K562 (cell line): ENCODE measurements at regions not wholly inside any gene's neighbourhood (a gene's known extent, or its start where the extent isn't known, plus 50 kb on each side); places are given as distances from the start of the nearest gene placed in this dataset.

Experiments
- ATAC-seq: fragments of 200-7000 bp; cut with Tn5 transposase; 3 replicates; pipeline ENCODE4 v1.9.1; 2020; ENCODE audit warnings: moderate library complexity
- BruUV-seq: library from RNA; stranded (reverse); fragments of 400-500 nt; replicated peaks from 2 replicates; lab custom pipeline; 2021; lab: Mats Ljungman, UMichigan
- CTCF ChIA-PET: fragments of 300-600 bp; formaldehyde crosslinking; extraction: SDS; loops from one replicate; lab custom pipeline; 2021; ENCODE audit warnings: low intra/inter-chr PET ratio; lab: Yijun Ruan, JAX
- POLR2A ChIA-PET: fragments of 300-600, 350-650 bp; sonication (Branson Sonifier 250); formaldehyde crosslinking; extraction: SDS; loops from one replicate; lab custom pipeline; 2021; ENCODE audit warnings: antibody characterized with exemption, inconsistent platforms; lab: Yijun Ruan, JAX
- DNase-seq, 4 experiments: peaks; one replicate each; pipeline versions ENCODE4 v3.0.0 to v3.0.0-alpha.2; 2011 to 2018; ENCODE audit warnings: low spot score in 3 of 4, mixed read lengths in 3 of 4; ENCODE audit errors: extremely low read depth in 1 of 4
- FAIRE-seq: peaks from 2 replicates; lab custom pipeline; 2011; peaks lifted over from hg19 to GRCh38; lab: Jason Lieb, UNC
- H2AFZ ChIP-seq: 2 replicates; pipeline ENCODE4 v1.6.0; 2011; ENCODE audit warnings: low read depth, low read length, control low read depth, inconsistent platforms
- H3K27ac ChIP-seq: fragments of 200-600 bp; 3 replicates; pipeline ENCODE4 v1.8.0; 2011; ENCODE audit warnings: low read depth, mild to moderate bottlenecking, control low read depth, inconsistent platforms, low read length, moderate library complexity, mixed read lengths; ENCODE audit errors: extremely low read depth
- H3K27me3 ChIP-seq, 2 experiments: fragments of 300-600 bp in 1 of 2; 2 replicates in 1 of 2; 3 replicates in 1 of 2; pipeline versions ENCODE4 v1.6.0 to v1.8.0; 2011; ENCODE audit warnings: inconsistent platforms in 2 of 2, low read length in 2 of 2, mild to moderate bottlenecking in 1 of 2, mixed read lengths in 1 of 2, moderate library complexity in 1 of 2; ENCODE audit not compliant: control insufficient read depth in 2 of 2, insufficient read depth in 2 of 2
- H3K36me3 ChIP-seq: fragments of 300-600 bp; 3 replicates; pipeline ENCODE4 v1.8.0; 2011; ENCODE audit warnings: mild to moderate bottlenecking, low read length, inconsistent platforms; ENCODE audit not compliant: control insufficient read depth, insufficient read depth
- H3K4me1 ChIP-seq, 2 experiments: fragments of 200-600 bp in 1 of 2; replicated peaks in 1 of 2; 2 replicates in 1 of 2; 3 replicates in 1 of 2; pipeline versions ENCODE4 v1.5.1 to v1.8.0; 2011; ENCODE audit warnings: inconsistent platforms in 2 of 2, low read length in 2 of 2, mild to moderate bottlenecking in 1 of 2, mixed read lengths in 1 of 2, moderate library complexity in 1 of 2; ENCODE audit not compliant: control insufficient read depth in 2 of 2, insufficient read depth in 2 of 2
- H3K4me2 ChIP-seq: 2 replicates; pipeline ENCODE4 v1.6.1; 2011; ENCODE audit warnings: low read length, control low read depth, inconsistent platforms, mixed read lengths; ENCODE audit not compliant: insufficient read depth
- H3K4me3 ChIP-seq: fragments of 200-600 bp; sonication (generic), shearing (Covaris generic); 2 replicates; pipeline ENCODE4 v1.5.1; 2016; ENCODE audit warnings: control low read depth, inconsistent platforms
- H3K79me2 ChIP-seq: fragments of 200-600 bp; 3 replicates; pipeline ENCODE4 v1.8.0; 2011; ENCODE audit warnings: low read length, inconsistent platforms; ENCODE audit not compliant: control insufficient read depth, insufficient read depth
- H3K9ac ChIP-seq, 2 experiments: 2 replicates each; pipeline versions ENCODE4 v1.6.0 to v1.6.1; 2011; ENCODE audit warnings: low read depth in 2 of 2, low read length in 2 of 2, control low read depth in 1 of 2, inconsistent platforms in 1 of 2, mild to moderate bottlenecking in 1 of 2, mixed read lengths in 1 of 2; ENCODE audit not compliant: insufficient read depth in 1 of 2
- H3K9me1 ChIP-seq: one replicate; pipeline ENCODE4 v1.6.0; 2011; ENCODE audit warnings: inconsistent platforms, mild to moderate bottlenecking, low read length, moderate library complexity; ENCODE audit not compliant: control insufficient read depth, insufficient read depth
- H3K9me3 ChIP-seq: replicated peaks from 2 replicates; pipeline ENCODE4 v1.5.1; 2011; ENCODE audit warnings: low read depth, low read length, inconsistent platforms; ENCODE audit not compliant: control insufficient read depth, insufficient read depth
- H4K20me1 ChIP-seq: replicated peaks from 2 replicates; pipeline ENCODE4 v1.6.1; 2011; ENCODE audit warnings: low read length, inconsistent platforms, mixed read lengths; ENCODE audit not compliant: control insufficient read depth, insufficient read depth
- BMI1 ChIP-seq: fragments of 150-350 bp; IDR thresholded peaks from 2 replicates; pipeline ENCODE4 v1.6.1; 2014; ENCODE audit warnings: low read length
- CBX3 ChIP-seq, 2 experiments: IDR thresholded peaks; 1 replicate in 1 of 2; 2 replicates in 1 of 2; pipeline ENCODE4 v1.6.1; 2012; ENCODE audit warnings: inconsistent platforms in 2 of 2, low read length in 2 of 2, borderline replicate concordance in 1 of 2, control low read depth in 1 of 2
- CSDE1 ChIP-seq, 2 experiments: fragments of 450-650 bp; IDR thresholded peaks; 2 replicates each; pipeline ENCODE4 v1.6.1; 2016; ENCODE audit warnings: mild to moderate bottlenecking in 1 of 2
- FOS ChIP-seq: IDR thresholded peaks from 3 replicates; pipeline ENCODE4 v1.6.1; 2011; ENCODE audit not compliant: insufficient read length; ENCODE audit errors: extremely low read depth
- GABPA ChIP-seq: fragments of 200-800 bp; sonication (Bioruptor generic); conservative IDR thresholded peaks from 2 replicates; pipeline ENCODE4 v1.6.1; 2016; ENCODE audit warnings: low read depth, missing genetic modification characterization, missing compliant biosample characterization
- HMGN3 ChIP-seq: IDR thresholded peaks from 2 replicates; pipeline ENCODE4 v1.6.1; 2011; ENCODE audit warnings: borderline replicate concordance, low read depth, mild to moderate bottlenecking, mixed read lengths, low read length; ENCODE audit not compliant: insufficient read length; ENCODE audit errors: extremely low read depth
- PHTF2 ChIP-seq: fragments of 250-450 bp; sonication (Bioruptor Pico); IDR thresholded peaks from 2 replicates; pipeline ENCODE4 v1.5.0; 2021; ENCODE audit warnings: mild to moderate bottlenecking
- ZNF764 ChIP-seq: fragments of 250-450 bp; sonication (Bioruptor Pico); IDR thresholded peaks from 2 replicates; pipeline ENCODE4 v1.4.0; 2020; ENCODE audit warnings: low read depth, mild to moderate bottlenecking, moderate library complexity
- whole genome bisulfite sequencing: fragments of 100-300 bp; shearing (Covaris generic); methylation state at CpG from one replicate; pipeline ENCODE4 v1.1.6; 2016; ENCODE audit warnings: low coverage, mixed read lengths; ENCODE audit not compliant: insufficient coverage; ENCODE audit errors: missing lambda C conversion rate; 5-methylcytosine and 5-hydroxymethylcytosine counted together
- in situ Hi-C: fragments of 300-500 bp; cut with MboI; formaldehyde crosslinking; loops from 4 replicates; pipeline ENCODE4 v1.15.0; 2018; ENCODE audit warnings: inconsistent platforms, mixed read lengths
- intact Hi-C: fragments of 100-400 bp; cut with micrococcal nuclease; formaldehyde crosslinking; loops from 2 replicates; pipeline ENCODE4 v1.14.2; 2022
- TF ChIP-seq, protein P1 (sequence below): sonication (generic); formaldehyde crosslinking; IDR thresholded peaks from 2 replicates; pipeline ENCODE4 v1.8.1; 2023; ENCODE audit warnings: missing genetic modification reagents, mild to moderate bottlenecking, borderline replicate concordance

DNA sequence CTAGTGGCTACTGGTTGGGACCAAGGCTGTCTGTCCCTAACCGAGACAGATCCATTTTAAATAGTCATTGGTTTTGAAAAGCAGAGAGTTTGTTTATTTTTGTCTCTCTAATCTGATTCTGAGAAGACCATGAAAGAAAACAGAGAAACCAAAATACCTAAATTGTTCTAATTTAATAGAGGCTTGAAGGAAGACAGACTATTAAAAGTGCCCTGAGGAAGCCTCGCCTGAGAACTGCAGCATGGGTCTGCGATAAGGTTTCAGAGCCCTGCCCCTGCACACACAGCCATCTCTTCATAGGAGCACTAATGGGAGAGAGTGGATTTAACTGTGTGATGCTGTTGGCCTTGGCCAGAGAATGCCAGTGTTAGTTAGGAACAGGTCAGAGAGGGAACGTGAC, 175.5 kb upstream of the SV2C start:
- H3K9ac ChIP-seq: no peak overlapping the region
- H3K4me3 ChIP-seq: no peak overlapping the region
- no peaks in the 10 kb centered on the region for H3K4me1 ChIP-seq
- H2AFZ ChIP-seq: no peak overlapping the region
- no peaks in the 10 kb centered on the region for H4K20me1 ChIP-seq
- H3K4me2 ChIP-seq: no peak overlapping the region
- in situ Hi-C loops (no loop called here), intact Hi-C loops (no loop called here)
- TF ChIP-seq BMI1 (no peak), CSDE1 (IDR thresholded peaks at IDR 0.05) (no peak), GABPA (tag) (no peak), PHTF2 (no peak), ZNF764 (CRISPR knock-in tag) (no peak), HMGN3 (no peak), FOS (no peak), CBX3 (IDR thresholded peaks at IDR 0.05; ENCODE audit: borderline replicate concordance in 1 of 2, low read length in 2 of 2) (no peak)
- TF ChIP-seq, protein P1, sequence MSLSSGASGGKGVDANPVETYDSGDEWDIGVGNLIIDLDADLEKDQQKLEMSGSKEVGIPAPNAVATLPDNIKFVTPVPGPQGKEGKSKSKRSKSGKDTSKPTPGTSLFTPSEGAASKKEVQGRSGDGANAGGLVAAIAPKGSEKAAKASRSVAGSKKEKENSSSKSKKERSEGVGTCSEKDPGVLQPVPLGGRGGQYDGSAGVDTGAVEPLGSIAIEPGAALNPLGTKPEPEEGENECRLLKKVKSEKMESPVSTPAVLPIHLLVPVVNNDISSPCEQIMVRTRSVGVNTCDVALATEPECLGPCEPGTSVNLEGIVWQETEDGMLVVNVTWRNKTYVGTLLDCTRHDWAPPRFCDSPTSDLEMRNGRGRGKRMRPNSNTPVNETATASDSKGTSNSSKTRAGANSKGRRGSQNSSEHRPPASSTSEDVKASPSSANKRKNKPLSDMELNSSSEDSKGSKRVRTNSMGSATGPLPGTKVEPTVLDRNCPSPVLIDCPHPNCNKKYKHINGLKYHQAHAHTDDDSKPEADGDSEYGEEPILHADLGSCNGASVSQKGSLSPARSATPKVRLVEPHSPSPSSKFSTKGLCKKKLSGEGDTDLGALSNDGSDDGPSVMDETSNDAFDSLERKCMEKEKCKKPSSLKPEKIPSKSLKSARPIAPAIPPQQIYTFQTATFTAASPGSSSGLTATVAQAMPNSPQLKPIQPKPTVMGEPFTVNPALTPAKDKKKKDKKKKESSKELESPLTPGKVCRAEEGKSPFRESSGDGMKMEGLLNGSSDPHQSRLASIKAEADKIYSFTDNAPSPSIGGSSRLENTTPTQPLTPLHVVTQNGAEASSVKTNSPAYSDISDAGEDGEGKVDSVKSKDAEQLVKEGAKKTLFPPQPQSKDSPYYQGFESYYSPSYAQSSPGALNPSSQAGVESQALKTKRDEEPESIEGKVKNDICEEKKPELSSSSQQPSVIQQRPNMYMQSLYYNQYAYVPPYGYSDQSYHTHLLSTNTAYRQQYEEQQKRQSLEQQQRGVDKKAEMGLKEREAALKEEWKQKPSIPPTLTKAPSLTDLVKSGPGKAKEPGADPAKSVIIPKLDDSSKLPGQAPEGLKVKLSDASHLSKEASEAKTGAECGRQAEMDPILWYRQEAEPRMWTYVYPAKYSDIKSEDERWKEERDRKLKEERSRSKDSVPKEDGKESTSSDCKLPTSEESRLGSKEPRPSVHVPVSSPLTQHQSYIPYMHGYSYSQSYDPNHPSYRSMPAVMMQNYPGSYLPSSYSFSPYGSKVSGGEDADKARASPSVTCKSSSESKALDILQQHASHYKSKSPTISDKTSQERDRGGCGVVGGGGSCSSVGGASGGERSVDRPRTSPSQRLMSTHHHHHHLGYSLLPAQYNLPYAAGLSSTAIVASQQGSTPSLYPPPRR (CRISPR knock-in tag): no peak
- H3K27me3 ChIP-seq: no peaks in the 10 kb centered on the region
- BruUV-seq: no TSS peak
- no peak for FAIRE-seq
- H3K36me3 ChIP-seq: no peaks in the 10 kb centered on the region
- ChIA-PET POLR2A (no interaction called here), CTCF (no interaction called here)
- no peak overlapping the region for H3K27ac ChIP-seq
- ATAC-seq: no peak
- H3K9me3 ChIP-seq: no peaks in the 10 kb centered on the region
- no peaks in the 10 kb centered on the region for H3K79me2 ChIP-seq
- H3K9me1 ChIP-seq: no peaks in the 10 kb centered on the region
- DNase-seq: no peak
- 0% methylated on average over 4 of the region's 4 CpGs for WGBS
